GM12801 (cell line): ENCODE measurements at regions not wholly inside any gene's neighbourhood (a gene's known extent, or its start where the extent isn't known, plus 50 kb on each side); places are given as distances from the start of the nearest gene placed in this dataset.

Source experiments
- TF ChIP-seq, protein P1 (sequence below): IDR thresholded peaks from one replicate; pipeline ENCODE4 v1.5.1; 2011; ENCODE audit warnings: control low read depth; ENCODE audit not compliant: insufficient read length; ENCODE audit errors: extremely low read depth

DNA sequence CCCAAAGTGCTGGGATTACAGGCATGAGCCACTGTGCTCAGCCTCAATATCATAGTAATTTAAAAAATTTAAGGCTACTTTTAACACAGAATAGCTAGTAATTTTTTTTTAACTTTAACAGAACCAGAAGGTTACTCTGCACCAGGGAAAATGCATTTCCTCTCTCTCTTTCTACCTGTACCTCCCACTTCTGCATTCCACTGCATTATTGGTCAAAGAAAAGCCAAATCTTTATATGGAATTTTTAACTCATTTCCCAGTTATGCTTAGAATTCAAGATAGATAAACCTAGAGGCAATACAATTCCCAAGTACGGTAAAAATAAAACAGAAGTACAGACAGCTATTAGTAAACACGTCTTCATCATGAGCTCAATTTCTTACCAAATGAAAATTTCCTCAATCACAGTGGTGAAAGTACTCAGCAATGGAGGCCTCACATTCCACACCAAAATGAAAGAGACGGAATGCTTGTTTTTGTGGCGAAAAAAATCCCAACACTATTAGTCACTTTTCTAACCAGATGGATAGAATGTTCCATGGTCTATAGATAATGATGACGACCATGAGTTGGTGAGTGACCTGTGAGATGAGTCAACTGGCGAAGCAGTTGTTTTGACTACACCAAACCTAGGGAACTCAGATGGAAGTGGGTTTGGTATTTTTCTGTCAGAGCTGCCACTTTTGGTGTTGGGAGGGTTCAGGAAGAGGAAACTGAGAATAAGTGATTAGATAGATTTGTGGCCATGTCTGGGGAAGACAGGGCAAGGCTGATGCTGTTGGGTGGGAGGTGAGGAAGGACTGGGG lies 104.7 kb upstream of the SGK1 start:
- TF ChIP-seq, protein P1, sequence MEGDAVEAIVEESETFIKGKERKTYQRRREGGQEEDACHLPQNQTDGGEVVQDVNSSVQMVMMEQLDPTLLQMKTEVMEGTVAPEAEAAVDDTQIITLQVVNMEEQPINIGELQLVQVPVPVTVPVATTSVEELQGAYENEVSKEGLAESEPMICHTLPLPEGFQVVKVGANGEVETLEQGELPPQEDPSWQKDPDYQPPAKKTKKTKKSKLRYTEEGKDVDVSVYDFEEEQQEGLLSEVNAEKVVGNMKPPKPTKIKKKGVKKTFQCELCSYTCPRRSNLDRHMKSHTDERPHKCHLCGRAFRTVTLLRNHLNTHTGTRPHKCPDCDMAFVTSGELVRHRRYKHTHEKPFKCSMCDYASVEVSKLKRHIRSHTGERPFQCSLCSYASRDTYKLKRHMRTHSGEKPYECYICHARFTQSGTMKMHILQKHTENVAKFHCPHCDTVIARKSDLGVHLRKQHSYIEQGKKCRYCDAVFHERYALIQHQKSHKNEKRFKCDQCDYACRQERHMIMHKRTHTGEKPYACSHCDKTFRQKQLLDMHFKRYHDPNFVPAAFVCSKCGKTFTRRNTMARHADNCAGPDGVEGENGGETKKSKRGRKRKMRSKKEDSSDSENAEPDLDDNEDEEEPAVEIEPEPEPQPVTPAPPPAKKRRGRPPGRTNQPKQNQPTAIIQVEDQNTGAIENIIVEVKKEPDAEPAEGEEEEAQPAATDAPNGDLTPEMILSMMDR: no peak

DNA sequence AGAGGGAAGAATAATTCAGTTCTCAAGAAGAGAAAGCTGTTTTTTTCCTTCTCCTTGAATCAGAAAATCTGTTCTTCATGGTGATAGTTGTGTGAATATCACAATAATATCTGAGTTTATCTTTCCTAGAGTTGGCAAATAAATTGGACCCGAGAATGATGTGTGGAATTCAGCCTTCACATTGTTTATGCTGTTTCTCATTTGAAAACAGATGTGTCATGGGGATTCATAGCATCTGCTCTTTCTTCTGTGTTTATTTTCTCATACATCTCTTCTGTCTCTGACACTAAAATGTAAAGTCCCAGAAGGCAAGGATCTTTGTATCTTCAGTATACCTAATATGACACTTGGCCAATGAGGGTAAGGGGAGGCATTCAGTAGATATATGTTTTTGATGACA lies 103.6 kb upstream of the SGK1 start:
- TF ChIP-seq, protein P1: no peak

DNA sequence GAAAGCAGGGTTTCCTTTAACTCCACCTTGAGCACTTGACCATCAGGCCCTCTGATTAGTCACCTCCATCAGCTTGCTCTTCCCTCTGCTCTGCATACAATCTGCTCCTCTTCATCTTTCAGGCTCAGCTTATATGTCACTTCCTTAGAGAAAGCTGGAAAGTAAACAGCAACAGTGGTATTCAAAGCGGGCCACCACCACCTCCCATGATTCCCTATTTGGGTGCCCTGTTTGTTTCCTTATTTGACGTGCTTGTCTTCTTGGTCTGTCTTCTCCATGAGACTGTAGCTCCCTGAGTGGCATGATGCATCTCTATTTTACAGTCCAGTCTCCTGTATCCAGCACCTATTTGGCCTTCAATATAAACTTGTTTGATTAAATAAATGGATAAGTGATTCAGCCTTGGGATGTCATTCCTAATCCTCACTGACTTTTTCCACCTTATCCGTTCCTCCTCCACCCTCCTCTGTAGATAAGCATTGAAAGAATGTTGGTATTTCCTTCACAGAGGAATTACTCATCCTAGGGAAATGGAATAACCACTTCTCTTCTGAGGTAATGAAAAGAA lies 102.8 kb upstream of the SGK1 start:
- TF ChIP-seq, protein P1: no peak

DNA sequence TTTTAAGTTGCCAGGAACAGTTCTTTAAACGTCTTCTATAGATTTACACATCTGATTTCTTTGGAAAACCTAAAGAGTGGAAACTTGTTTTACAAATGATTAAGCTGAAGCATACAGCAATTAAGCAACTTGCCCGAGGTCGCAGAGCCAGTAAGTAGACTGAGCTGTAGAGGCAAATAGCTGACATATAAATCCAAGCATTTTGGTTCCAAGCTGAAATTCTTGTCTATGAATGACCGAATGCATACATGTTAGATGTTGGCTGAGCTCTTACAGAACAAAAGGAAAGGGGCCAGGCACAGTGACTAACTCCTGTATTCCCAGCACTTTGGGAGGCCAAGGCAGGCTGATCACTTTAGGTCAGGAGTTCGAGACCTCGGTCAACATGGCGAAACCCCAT lies 101.8 kb upstream of the SGK1 start:
- TF ChIP-seq, protein P1: no peak

DNA sequence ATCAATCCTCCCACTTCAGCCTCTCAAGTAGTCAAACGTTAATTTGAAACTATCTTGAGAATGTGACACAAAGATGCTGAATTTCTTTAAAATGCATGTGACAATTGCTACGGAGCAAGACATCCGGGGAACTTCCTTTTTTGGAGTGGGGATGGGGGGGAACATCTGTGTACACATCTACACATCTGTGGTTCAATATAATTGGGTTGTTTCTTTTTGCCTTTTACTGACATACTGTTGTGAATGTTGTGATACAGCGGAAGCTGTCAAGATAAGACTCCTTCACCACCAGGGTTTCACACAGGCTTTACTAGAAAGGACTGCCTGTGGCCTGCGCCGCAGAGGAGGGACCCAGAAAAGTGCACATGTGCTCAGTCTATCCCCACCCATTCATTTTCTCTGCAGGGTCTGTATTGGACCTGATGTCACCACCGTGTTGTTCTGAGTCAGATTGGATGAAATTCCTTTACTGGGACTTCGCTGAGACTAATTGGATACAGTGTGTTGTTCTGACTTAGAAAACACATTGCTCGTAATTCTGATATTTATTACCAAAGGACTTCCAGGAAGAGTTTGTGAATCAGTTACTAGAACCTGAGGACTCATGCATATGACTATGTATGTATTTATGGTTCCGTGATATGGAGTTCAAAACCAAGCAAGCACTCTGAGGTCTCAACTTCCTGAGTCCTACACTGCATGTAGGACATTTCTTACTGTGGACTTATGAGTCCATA lies 98.7 kb upstream of the SGK1 start:
- TF ChIP-seq, protein P1: no peak

DNA sequence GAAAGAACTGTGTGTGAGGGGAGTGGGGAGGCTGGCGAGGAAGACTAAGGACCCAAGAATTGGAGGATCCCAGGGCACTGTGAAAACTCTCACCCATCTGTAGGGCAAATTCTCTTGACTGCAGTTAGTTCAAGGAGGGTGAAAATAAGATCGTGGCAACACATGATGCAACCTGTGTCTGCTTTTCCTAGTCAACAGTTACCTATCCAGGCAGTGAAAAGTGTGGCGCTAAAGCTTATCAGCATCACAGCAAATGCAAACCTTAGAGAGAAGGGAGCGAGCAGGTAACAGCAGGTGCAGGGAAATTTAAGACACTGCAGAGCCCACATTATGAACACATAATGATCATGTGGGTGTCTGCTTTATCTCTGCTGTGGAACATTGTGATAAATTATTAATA lies 97.7 kb upstream of the SGK1 start:
- TF ChIP-seq, protein P1: no peak

DNA sequence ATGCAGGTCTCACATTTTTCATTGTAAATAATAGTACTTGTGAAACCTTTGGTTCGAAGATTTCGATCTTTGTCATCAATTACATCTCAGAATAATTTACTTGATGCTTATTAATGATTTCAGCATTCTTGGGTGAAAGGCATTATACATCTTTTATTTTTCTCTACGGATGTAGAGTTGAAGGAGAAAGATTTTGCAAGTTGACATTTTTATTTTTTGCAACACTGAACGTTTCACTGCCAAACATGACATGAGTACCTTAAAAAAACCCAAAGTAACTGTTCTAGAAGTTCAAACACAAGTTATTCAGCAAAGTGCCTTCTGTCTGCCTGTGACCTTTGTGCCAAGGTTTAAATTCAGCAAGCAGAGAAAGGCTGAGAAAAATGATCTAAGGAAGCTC lies 97.3 kb upstream of the SGK1 start:
- TF ChIP-seq, protein P1: no peak
